Activated CD8-positive, alpha-beta memory T cell treated with anti-CD3 and anti-CD28 coated beads, Interleukin-2, amount 50 U/mL, for 24 hours (primary cell): ENCODE measurements at regions not wholly inside any gene's neighbourhood (a gene's known extent, or its start where the extent isn't known, plus 50 kb on each side); places are given as distances from the start of the nearest gene placed in this dataset.
A peak's percentile ranks its signal among the peaks of the same experiment; 100 is the strongest.
"Not testable (repeated sequence)": the region's sequence is repeated elsewhere in the genome, so short reads cannot be mapped to it uniquely, and the experiment has no call there.

Experiments
- DNase-seq: peaks from one replicate; pipeline ENCODE4 v3.0.0-alpha.2; 2020; ENCODE audit errors: extremely low read depth

GRCh38 chr7:82701949-82702348 is 258.4 kb upstream of the CACNA2D1 start:
- no peak for DNase-seq

DNA sequence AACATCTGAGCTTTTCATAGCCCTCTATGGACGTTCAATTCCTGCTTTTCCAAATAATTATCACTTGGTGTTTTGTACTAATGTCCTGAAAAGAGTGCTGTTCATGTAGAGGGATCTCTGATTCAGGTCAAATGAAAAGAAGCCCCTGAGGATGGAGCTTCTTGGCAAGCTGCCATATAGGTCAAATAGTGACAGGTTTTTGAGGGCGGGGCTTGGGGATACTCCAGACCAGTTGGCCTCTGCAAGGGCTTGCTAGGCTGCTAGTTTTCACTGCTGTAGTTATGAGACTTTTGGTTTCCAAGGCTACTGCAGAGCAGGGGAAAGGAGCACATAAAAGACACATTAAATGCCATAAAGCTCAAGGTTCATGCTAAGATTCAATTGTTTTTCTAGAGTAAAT is 257.2 kb upstream of the CACNA2D1 start:
- DNase-seq, result no peak

DNA sequence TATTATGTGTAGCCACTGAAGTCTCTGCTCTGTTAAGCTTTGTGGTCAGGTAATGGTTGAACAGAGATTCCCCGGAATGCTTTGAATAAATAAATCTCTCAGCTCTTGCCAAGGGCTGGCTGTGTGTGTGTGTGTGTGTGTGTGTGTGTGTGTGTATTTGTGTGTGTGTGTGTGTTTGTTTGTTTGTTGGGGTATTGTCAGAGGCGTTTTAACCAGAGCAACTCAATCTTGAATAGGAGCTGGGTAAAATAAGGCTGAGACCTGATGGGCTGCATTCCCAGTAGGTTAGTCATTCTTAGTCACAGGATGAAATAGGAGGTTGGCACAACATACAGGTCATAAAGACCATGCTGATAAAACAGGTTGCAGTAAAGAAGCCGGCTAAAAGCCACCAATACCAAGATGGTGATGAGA is 256.2 kb upstream of the CACNA2D1 start:
- no peak for DNase-seq

DNA sequence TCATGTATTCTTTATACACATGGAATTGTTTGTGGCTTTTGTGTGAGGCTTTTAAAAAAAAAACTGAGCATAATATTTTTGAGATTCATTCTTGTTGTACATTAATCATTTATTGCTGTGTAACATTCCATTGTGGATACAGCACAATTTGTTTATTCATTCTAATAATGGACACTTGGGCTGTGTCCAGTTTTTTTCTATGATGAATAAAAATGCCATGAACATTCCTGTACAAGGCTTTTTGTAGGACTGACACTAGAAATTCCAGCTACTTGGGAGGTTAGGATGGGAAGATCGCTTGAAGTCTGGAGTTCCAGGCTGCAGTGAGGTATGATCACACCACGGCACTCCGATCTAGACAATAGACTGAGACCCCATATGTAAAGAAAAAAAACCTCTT is 254.3 kb upstream of the CACNA2D1 start:
- DNase-seq, result no peak

DNA sequence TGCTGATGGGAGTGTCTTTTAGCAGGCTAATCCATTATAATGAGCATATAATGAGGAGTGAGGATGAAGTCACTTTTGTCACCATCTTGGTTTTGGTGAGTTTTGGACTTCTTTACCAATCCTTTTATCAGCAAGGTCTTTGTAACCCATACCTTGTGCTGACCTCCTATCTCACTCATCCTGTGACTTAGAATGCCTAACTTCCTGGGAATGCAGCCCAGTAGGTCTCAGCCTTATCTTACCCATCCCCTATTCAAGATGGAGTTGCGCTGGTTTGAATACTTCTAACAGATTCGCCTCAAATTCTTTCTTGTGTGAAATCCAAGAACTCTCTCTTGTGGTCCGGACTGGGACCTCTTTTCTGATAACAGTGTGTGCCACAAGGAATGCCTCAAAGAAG is 253.1 kb upstream of the CACNA2D1 start:
- DNase-seq, result no peak

DNA sequence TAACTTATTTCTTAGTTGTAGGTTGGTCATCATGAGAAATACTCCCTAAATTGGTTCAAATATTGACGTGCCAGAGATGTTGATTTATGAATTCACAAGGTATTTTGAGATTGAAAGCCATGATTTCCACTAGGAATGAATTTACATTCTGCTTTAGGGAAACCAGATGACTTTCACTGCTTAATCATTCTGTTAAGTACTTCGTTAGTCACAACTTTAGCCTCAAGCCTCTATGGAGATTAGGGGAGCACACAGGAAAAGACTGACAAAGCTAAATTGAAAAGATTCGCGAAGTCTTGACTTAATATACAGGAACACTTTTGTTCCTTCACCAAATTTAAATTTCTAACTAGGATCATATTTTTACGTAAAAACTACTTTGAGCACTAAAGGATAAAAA is 250.4 kb upstream of the CACNA2D1 start:
- no peak for DNase-seq

- no peak for DNase-seq
These were observed 247.4 kb upstream of the CACNA2D1 start for GRCh38 chr7:82690929-82691328.

GRCh38 chr7:82685214-82685613 is 241.6 kb upstream of the CACNA2D1 start:
- DNase-seq, result no peak

- no peak for DNase-seq
These were observed 235.1 kb upstream of the CACNA2D1 start for GRCh38 chr7:82678716-82679115.

GRCh38 chr7:82678259-82678658 is 234.7 kb upstream of the CACNA2D1 start:
- DNase-seq, result no peak

GRCh38 chr7:82677493-82677892 is 233.9 kb upstream of the CACNA2D1 start:
- peak; percentile 14 for DNase-seq

GRCh38 chr7:82676777-82677463 is 233.3 kb upstream of the CACNA2D1 start:
- no peak for DNase-seq

- no peak for DNase-seq
These were observed 231.8 kb upstream of the CACNA2D1 start for GRCh38 chr7:82675396-82675795.

DNA sequence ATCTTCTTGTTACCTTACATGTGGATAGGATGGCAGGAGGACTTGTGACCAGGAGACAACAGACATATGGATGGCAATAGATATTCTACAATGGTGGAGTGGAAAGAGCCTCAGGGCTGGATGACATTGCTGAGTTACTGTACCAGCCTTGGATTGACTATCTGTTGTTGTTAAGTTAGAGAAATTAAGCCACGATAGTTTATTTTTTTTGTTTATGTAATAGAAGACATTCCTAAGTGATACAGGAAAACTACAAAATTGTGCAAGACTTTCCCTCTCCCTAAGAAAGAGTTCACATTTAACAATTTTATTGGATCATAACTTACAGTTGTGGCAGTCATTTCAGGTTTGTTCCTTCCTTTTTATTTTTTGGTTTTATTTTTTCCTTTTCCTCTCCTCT is 230.7 kb upstream of the CACNA2D1 start:
- DNase-seq, result no peak

DNA sequence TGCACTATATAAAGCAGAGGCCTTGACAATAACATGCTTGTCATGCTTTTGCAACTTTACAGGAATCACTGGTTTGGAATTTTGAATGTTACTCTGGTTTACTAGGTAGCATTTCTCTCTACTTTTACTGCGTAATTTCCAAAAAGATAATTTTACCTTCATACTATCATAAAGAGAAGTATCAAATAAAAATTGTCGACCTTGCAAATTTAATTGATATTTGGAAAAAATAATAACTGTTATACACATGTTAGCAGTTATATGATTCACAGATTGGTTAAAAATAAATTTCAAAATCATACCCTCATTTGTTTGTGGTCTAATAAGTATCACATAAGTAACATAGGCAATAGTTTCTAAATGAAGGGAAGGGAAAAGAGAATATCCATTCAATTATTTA is 228.5 kb upstream of the CACNA2D1 start:
- DNase-seq, result no peak

DNA sequence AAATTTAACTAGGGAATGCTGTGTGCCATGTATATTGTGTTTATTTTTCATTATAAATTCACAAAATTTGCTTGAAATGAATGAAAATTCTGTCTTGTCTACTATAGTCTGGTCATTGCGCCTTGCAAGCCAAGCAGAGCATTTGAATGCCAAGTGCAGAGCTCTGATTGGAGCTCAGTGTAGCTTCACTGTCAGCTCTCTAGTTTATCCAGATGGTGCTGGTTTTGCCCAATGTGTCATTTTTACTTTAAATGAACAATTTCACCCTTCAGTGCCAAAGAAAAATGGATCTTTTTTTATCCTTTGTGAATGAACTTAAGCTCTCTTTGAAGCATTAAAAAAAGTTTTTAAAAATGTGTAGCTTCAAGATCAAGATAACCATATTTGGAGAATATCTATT is 225.6 kb upstream of the CACNA2D1 start:
- DNase-seq, result no peak

- DNase-seq, result no peak
These were observed 225.1 kb upstream of the CACNA2D1 start for GRCh38 chr7:82668676-82669075.

GRCh38 chr7:82665966-82666507 is 222.5 kb upstream of the CACNA2D1 start:
- no peak for DNase-seq

- no peak for DNase-seq
These were observed 212.4 kb upstream of the CACNA2D1 start for GRCh38 chr7:82655965-82656364.

GRCh38 chr7:82650095-82650494 is 206.5 kb upstream of the CACNA2D1 start:
- not testable (repeated sequence) for DNase-seq

GRCh38 chr7:82633592-82633991 is 190.0 kb upstream of the CACNA2D1 start:
- no peak for DNase-seq

GRCh38 chr7:82631998-82632397 is 188.4 kb upstream of the CACNA2D1 start:
- no peak for DNase-seq

- no peak for DNase-seq
These were observed 186.0 kb upstream of the CACNA2D1 start for GRCh38 chr7:82629583-82629982.

DNA sequence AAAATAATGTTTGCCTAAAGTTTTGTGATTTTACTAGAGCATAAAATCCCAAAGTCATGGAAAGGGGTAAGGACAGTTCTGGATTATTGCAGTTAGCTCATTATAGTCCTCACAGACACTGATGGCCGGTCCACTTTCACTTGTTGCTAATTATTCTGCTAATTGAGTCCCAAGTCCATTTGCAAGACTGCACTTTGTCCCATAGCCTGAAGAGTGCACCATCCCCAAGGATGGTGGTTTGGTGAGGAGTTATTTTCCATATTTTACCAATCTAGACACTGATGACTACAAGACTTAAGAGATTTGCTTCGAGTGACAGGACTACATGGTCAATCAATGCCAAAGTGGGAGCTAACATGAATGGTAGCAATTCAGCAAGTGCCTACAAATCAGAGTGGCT is 181.8 kb upstream of the CACNA2D1 start:
- no peak for DNase-seq
